ENCODE measurements at regions not wholly inside any gene's neighbourhood (a gene's known extent, or its start where the extent isn't known, plus 50 kb on each side); places are given as distances from the start of the nearest gene placed in this dataset.

DNA sequence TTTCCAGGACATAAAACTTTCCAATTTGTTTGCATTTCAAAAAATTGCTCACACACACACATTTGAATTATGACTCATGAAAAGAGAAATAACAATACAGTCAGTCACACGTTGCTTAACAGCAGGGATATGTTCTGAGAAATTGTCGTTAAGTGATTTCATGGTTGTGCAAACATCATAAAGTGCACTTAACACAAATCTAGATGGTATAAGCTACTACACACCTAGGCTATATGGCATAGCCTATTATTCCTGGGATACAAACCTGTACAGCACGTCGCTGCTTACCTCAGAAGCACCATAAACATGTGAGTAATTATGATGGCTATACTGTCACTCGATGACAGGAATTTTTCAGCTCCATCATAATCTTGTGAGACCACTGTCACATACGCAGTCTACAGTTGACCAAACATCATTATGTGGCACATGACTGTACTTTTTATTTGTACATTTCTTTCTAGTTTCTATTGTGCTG is 378.2 kb downstream of the ACTL7B start:
- Histone ChIP-seq H4K20me1 (ENCODE audit: insufficient read depth, low read length) (no peaks in the 10 kb centered on the region), H3K9me3 (ENCODE audit: insufficient read depth, low read length) (no peaks in the 10 kb centered on the region), H3K4me1 (ENCODE audit: low read length) (peaks cover 3% of the 10 kb centered on the region; the same call in 1 of the 2 replicates), H3K27ac (ENCODE audit: low read length) (no peak overlapping the region), H3K9ac (ENCODE audit: low read length) (no peak overlapping the region), H3K4me2 (ENCODE audit: low read length) (no peak overlapping the region), H3K79me2 (ENCODE audit: low read length) (no peaks in the 10 kb centered on the region), H3K27me3 (ENCODE audit: low read depth, low read length) (peaks cover 3% of the 10 kb centered on the region; the same call in 1 of the 2 replicates), H3K36me3 (replicated peaks; ENCODE audit: low read depth, low read length) (no peaks in the 10 kb centered on the region), H2AFZ (ENCODE audit: low read depth, low read length) (no peak overlapping the region), H3K4me3 (ENCODE audit: low read length) (no peak overlapping the region)
- TF ChIP-seq EZH2phosphoT487 (IDR thresholded peaks at IDR 0.05; ENCODE audit: low read depth): no peak
- TF ChIP-seq, protein P1, sequence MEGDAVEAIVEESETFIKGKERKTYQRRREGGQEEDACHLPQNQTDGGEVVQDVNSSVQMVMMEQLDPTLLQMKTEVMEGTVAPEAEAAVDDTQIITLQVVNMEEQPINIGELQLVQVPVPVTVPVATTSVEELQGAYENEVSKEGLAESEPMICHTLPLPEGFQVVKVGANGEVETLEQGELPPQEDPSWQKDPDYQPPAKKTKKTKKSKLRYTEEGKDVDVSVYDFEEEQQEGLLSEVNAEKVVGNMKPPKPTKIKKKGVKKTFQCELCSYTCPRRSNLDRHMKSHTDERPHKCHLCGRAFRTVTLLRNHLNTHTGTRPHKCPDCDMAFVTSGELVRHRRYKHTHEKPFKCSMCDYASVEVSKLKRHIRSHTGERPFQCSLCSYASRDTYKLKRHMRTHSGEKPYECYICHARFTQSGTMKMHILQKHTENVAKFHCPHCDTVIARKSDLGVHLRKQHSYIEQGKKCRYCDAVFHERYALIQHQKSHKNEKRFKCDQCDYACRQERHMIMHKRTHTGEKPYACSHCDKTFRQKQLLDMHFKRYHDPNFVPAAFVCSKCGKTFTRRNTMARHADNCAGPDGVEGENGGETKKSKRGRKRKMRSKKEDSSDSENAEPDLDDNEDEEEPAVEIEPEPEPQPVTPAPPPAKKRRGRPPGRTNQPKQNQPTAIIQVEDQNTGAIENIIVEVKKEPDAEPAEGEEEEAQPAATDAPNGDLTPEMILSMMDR (IDR thresholded peaks at IDR 0.05; ENCODE audit: low read depth, low read length): no peak

DNA sequence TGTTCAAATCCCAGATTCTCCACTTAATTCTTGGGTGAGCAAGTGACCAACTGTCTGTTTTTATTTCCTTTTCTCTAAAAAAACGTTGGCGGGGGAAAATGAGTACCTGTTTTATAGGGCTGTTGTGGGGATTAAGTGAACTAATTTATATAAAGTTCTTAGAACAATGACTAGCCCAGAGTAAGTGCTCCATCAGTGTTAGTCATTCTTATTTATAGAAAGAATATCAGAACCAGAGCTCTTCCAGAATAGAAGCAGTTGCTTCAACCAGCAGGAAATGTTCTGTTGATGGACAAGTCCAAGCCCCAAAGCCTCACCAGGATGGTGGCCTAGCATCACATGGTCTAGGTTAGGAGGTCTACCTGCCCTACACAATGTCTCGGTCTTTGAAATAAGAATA is 379.2 kb downstream of the ACTL7B start:
- H3K4me3 ChIP-seq (ENCODE audit: low read length): no peak overlapping the region

DNA sequence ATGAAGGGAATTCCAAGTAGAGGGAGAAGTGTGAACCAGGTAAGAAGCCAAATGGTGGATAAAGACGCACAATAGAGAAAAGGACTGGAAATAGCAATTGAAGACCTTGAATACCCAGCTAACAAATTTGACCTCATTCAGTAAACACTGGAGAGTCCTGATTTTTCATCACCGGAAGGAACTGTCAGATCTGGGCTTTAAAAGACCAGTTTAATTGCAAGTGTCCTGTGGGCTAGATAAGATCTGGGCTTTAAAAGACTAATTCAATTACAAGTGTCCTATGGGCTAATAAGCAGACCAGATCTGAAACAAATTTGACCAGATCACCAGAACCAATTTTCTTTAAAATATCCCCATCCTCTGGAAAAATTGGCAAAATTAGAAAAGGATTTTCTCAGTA is 380.0 kb downstream of the ACTL7B start:
- no peak overlapping the region for H3K9ac ChIP-seq (ENCODE audit: low read length)
- H3K27me3 ChIP-seq (ENCODE audit: low read depth, low read length): peaks cover 3% of the 10 kb centered on the region; the same call in 1 of the 2 replicates
- H3K79me2 ChIP-seq (ENCODE audit: low read length): no peaks in the 10 kb centered on the region
- no peak overlapping the region for H2AFZ ChIP-seq (ENCODE audit: low read depth, low read length)
- H3K4me1 ChIP-seq (ENCODE audit: low read length): peaks cover 3% of the 10 kb centered on the region; the same call in 1 of the 2 replicates
- no peak overlapping the region for H3K27ac ChIP-seq (ENCODE audit: low read length)
- H3K4me2 ChIP-seq (ENCODE audit: low read length): no peak overlapping the region
- no peak for TF ChIP-seq EZH2phosphoT487 (IDR thresholded peaks at IDR 0.05; ENCODE audit: low read depth)
- TF ChIP-seq, protein P1 (IDR thresholded peaks at IDR 0.05; ENCODE audit: low read depth, low read length): no peak
- no peaks in the 10 kb centered on the region for H3K36me3 ChIP-seq (replicated peaks; ENCODE audit: low read depth, low read length)
- no peak overlapping the region for H3K4me3 ChIP-seq (ENCODE audit: low read length)
- H3K9me3 ChIP-seq (ENCODE audit: insufficient read depth, low read length): no peaks in the 10 kb centered on the region
- no peaks in the 10 kb centered on the region for H4K20me1 ChIP-seq (ENCODE audit: insufficient read depth, low read length)

More for the DNA sequence above, 379.2 kb downstream of the ACTL7B start:
- TF ChIP-seq, protein P1 (IDR thresholded peaks at IDR 0.05; ENCODE audit: low read depth, low read length): no peak
- no peak for TF ChIP-seq EZH2phosphoT487 (IDR thresholded peaks at IDR 0.05; ENCODE audit: low read depth)
- no peaks in the 10 kb centered on the region for H3K79me2 ChIP-seq (ENCODE audit: low read length)
- peaks cover 3% of the 10 kb centered on the region; the same call in 1 of the 2 replicates for H3K4me1 ChIP-seq (ENCODE audit: low read length)
- H3K27me3 ChIP-seq (ENCODE audit: low read depth, low read length): peaks cover 3% of the 10 kb centered on the region; the same call in 1 of the 2 replicates
- H3K9ac ChIP-seq (ENCODE audit: low read length): no peak overlapping the region
- no peaks in the 10 kb centered on the region for H3K9me3 ChIP-seq (ENCODE audit: insufficient read depth, low read length)
- no peaks in the 10 kb centered on the region for H3K36me3 ChIP-seq (replicated peaks; ENCODE audit: low read depth, low read length)
- no peak overlapping the region for H2AFZ ChIP-seq (ENCODE audit: low read depth, low read length)
- H3K27ac ChIP-seq (ENCODE audit: low read length): no peak overlapping the region
- no peaks in the 10 kb centered on the region for H4K20me1 ChIP-seq (ENCODE audit: insufficient read depth, low read length)
- no peak overlapping the region for H3K4me2 ChIP-seq (ENCODE audit: low read length)

DNA sequence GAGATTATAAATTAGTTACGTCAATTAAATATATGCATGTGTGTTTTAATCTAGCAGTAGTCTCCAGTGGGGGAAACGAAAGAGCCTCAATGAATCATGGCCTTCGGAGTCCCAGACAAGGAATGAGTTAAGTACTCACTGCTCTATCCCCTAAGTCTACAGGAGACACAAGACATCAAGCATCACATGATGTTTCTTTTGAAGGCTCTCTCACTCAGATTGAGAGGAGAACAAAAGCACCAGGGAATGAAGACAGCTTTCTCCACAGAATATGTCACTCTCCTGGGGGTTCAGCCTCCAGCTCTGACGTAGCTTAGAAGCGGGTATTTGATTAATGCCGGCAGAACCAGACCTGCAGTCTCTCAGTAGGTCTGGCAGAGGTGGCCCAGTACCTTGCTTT is 381.4 kb downstream of the ACTL7B start:
- H3K36me3 ChIP-seq (replicated peaks; ENCODE audit: low read depth, low read length): no peaks in the 10 kb centered on the region
- H3K4me3 ChIP-seq (ENCODE audit: low read length): no peak overlapping the region
- no peak overlapping the region for H3K4me2 ChIP-seq (ENCODE audit: low read length)
- no peak overlapping the region for H2AFZ ChIP-seq (ENCODE audit: low read depth, low read length)
- no peak overlapping the region for H3K27ac ChIP-seq (ENCODE audit: low read length)
- H3K79me2 ChIP-seq (ENCODE audit: low read length): no peaks in the 10 kb centered on the region
- H3K9ac ChIP-seq (ENCODE audit: low read length): no peak overlapping the region
- H3K27me3 ChIP-seq (ENCODE audit: low read depth, low read length): peaks cover 3% of the 10 kb centered on the region; the same call in 1 of the 2 replicates
- H4K20me1 ChIP-seq (ENCODE audit: insufficient read depth, low read length): no peaks in the 10 kb centered on the region
- peaks cover 3% of the 10 kb centered on the region; the same call in 1 of the 2 replicates for H3K4me1 ChIP-seq (ENCODE audit: low read length)
- TF ChIP-seq, protein P1 (IDR thresholded peaks at IDR 0.05; ENCODE audit: low read depth, low read length): no peak
- no peak for TF ChIP-seq EZH2phosphoT487 (IDR thresholded peaks at IDR 0.05; ENCODE audit: low read depth)
- H3K9me3 ChIP-seq (ENCODE audit: insufficient read depth, low read length): no peaks in the 10 kb centered on the region
